ENCODE measurements at regions not wholly inside any gene's neighbourhood (a gene's known extent, or its start where the extent isn't known, plus 50 kb on each side); places are given as distances from the start of the nearest gene placed in this dataset.

DNA sequence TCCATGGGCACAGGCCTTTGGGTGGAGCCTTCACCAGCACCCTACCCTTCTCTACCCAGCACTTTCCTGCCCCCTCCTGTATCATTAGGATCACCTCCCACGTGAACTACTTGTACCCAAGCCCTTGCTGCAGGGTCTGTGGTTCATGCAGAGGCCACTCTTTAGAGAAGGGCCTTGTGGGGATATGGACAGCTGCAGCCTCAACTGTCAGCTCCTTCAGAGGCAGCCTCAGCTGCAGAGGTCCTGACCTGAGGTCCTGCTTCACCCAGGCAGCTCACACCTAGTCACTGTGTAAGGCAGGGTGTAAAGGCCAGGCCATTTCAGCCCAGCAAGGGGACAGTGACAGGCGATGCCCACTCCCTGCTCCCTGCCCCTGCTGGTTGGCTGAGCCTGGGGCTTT, 448.6 kb upstream of the PROK2 start (continued):
- TF ChIP-seq SP2 (IDR thresholded peaks at IDR 0.05; ENCODE audit: low read length): no peak
- TF ChIP-seq, protein P1, sequence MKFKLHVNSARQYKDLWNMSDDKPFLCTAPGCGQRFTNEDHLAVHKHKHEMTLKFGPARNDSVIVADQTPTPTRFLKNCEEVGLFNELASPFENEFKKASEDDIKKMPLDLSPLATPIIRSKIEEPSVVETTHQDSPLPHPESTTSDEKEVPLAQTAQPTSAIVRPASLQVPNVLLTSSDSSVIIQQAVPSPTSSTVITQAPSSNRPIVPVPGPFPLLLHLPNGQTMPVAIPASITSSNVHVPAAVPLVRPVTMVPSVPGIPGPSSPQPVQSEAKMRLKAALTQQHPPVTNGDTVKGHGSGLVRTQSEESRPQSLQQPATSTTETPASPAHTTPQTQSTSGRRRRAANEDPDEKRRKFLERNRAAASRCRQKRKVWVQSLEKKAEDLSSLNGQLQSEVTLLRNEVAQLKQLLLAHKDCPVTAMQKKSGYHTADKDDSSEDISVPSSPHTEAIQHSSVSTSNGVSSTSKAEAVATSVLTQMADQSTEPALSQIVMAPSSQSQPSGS (IDR thresholded peaks at IDR 0.05; ENCODE audit: low read length): no peak
- TF ChIP-seq, protein P2, sequence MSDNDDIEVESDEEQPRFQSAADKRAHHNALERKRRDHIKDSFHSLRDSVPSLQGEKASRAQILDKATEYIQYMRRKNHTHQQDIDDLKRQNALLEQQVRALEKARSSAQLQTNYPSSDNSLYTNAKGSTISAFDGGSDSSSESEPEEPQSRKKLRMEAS (IDR thresholded peaks at IDR 0.05): no peak

Measured in H1 (cell line).